ENCODE measurements at regions not wholly inside any gene's neighbourhood (a gene's known extent, or its start where the extent isn't known, plus 50 kb on each side); places are given as distances from the start of the nearest gene placed in this dataset.
"Not testable (repeated sequence)": the region's sequence is repeated elsewhere in the genome, so short reads cannot be mapped to it uniquely, and the experiment has no call there.

DNA sequence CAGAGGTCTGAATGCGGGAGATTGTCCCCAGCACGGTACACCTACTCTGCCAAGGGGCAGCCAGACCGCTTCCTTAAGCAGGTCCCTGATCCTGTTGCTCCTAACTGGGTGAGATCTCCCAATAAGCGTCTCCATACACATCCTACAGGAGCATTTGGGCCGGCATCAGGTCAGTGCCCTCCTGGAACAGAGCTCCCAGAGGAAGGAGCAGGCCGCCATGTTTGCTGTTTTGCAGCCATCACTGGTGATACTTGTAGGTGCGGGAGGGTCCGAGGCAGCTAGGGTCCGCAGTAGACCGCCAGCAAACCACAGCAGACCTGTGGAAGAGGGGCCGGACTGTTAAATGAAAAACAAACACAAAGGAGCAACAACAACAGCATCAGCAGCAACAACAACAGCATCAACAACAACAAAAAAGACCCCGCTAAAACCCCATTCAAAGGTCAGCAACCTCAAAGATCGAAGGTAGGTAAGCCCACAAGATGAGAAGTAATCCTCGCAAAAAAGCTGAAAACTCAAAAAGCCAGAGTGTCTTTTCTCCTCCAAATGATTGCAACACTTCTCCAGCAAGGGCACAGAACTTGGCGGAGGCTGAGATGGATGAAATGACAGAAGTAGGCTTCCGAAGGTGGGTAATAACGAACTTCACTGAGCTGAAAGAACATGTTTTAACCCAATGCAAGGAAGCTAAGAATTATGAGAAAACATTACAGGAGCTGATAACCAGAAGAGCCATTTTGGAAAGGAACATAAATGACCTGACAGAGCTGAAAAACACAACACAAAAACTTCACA, 79.0 kb upstream of the CDH7 start:
- Mint-ChIP-seq H3K27ac (no peak overlapping the region), H3K4me3 (no peak overlapping the region), H3K4me1 (no peaks in the 10 kb centered on the region), H3K36me3 (ENCODE audit: low read depth) (no peaks in the 10 kb centered on the region), H3K9me3 (peaks cover 3% of the 10 kb centered on the region), H3K27me3 (no peaks in the 10 kb centered on the region)
- ChIA-PET CTCF (interaction anchor here (0.6 kb wide), 1 partner anchor 16 kb away, joined by 3 read pairs; no protein-coding TSS in a partner anchor), POLR2A (no interaction called here)
- DNase-seq, result no peak

DNA sequence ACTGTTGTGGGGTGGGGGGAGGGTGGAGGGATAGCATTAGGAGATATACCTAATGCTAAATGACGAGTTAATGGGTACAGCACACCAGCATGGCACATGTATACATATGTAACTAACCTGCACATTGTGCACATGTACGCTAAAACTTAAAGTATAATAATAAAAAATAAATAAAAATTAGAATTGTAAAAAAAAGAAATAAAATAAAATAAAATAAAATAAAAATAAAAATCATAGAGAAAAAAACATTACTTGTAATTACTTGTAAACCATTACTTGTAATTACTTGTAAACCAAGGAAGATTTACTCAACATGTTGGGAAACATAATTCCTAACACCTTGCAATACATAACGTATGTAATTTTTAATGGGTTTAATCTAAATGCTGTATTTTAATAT, 80.7 kb upstream of the CDH7 start:
- H3K36me3 Mint-ChIP-seq (ENCODE audit: low read depth); H3K4me3 Mint-ChIP-seq; H3K4me1 Mint-ChIP-seq; POLR2A ChIA-PET; CTCF ChIA-PET; H3K27me3 Mint-ChIP-seq; DNase-seq; H3K9me3 Mint-ChIP-seq; H3K27ac Mint-ChIP-seq: not testable (repeated sequence)

DNA sequence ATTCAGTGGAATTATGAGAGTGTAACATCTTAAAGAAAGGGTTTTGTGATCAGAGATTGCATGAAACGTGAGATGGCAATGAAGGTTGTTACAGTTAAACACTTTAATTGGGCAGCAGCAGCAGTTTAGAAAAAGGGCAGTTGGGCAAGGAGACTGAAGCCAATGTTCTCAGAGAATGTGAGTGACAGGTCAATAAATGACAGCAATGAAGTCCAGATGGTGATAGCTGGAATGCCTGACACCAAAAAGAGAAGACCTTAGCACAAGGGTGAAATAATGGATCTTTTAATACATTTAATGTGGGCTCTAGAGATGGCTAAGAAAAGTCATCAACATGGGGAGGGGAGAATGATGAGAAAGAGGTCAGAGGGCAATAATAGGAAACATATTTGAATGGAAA, 89.4 kb upstream of the CDH7 start:
- H3K27ac Mint-ChIP-seq, result no peak overlapping the region
- H3K4me3 Mint-ChIP-seq, result no peak overlapping the region
- ChIA-PET POLR2A (no interaction called here), CTCF (no interaction called here)
- H3K27me3 Mint-ChIP-seq, result no peaks in the 10 kb centered on the region
- DNase-seq, result no peak
- no peaks in the 10 kb centered on the region for H3K4me1 Mint-ChIP-seq
- no peaks in the 10 kb centered on the region for H3K36me3 Mint-ChIP-seq (ENCODE audit: low read depth)
- H3K9me3 Mint-ChIP-seq, result peaks cover 9% of the 10 kb centered on the region

DNA sequence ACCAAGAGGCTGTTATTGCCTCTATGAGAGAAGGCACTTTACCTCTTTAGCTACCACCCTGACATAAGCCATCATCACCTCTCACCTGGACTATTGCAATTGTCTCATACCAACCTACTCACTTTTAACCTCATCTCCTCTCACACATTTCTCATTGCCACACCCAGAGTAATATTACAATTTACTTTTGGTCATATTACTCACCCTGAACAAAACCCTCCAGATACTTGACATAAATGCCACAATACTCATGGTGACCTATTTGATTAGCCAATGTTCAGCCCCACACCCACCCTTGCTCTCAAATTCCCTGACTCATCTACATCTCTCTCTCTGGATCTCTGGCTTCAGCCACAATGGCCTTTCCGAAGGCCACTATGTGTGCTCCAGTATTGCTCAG, 90.9 kb upstream of the CDH7 start:
- Mint-ChIP-seq H3K4me1 (no peaks in the 10 kb centered on the region), H3K27ac (no peak overlapping the region), H3K4me3 (no peak overlapping the region), H3K36me3 (ENCODE audit: low read depth) (no peaks in the 10 kb centered on the region), H3K27me3 (no peaks in the 10 kb centered on the region), H3K9me3 (peaks cover 9% of the 10 kb centered on the region)
- POLR2A ChIA-PET, result no interaction called here
- CTCF ChIA-PET, result no interaction called here
- DNase-seq, result no peak

DNA sequence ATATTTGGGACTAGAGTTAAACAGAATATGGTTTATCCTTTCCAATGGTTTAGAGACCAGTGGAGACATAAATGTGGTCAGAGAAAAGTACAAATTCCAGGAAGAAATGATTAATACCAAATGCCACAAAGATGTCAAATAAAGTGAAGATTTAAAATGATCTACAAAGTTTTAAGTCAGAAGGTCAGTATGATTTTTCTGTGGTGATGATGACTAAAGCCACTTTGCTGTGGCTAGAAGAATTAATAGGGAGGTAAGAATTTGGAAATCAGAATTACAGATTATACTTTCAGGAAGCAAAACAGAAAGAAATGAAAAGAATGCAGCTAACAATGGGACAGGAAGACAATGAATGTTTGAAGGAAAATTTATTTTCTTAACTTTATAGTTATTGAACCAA, 91.5 kb upstream of the CDH7 start:
- DNase-seq, result no peak
- CTCF ChIA-PET, result no interaction called here
- POLR2A ChIA-PET, result no interaction called here

DNA sequence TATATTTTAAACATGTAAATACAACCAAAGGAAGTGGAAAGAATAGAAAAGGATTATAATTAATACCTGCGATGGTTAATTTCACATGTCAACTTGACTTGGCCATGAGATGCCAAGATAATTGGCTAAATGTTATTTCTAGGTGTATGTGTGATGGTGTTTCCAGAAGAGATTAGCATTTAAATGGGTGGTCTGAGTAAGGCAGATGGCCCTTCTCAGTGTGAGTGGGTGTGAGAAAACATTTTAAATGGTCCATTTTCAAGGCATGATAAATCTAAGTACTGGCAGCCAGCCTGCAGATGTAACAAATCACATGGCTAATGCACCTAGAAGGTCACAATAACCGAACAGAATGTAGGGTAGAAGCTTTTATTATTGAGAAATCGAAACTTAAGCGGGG, 99.6 kb upstream of the CDH7 start:
- H3K4me3 Mint-ChIP-seq, result no peak overlapping the region

More for the DNA sequence above, 91.5 kb upstream of the CDH7 start:
- H3K27ac Mint-ChIP-seq, result no peak overlapping the region
- no peaks in the 10 kb centered on the region for H3K4me1 Mint-ChIP-seq
- H3K9me3 Mint-ChIP-seq, result peaks cover 9% of the 10 kb centered on the region
- no peak overlapping the region for H3K4me3 Mint-ChIP-seq
- no peaks in the 10 kb centered on the region for H3K27me3 Mint-ChIP-seq
- H3K36me3 Mint-ChIP-seq (ENCODE audit: low read depth), result no peaks in the 10 kb centered on the region

DNA sequence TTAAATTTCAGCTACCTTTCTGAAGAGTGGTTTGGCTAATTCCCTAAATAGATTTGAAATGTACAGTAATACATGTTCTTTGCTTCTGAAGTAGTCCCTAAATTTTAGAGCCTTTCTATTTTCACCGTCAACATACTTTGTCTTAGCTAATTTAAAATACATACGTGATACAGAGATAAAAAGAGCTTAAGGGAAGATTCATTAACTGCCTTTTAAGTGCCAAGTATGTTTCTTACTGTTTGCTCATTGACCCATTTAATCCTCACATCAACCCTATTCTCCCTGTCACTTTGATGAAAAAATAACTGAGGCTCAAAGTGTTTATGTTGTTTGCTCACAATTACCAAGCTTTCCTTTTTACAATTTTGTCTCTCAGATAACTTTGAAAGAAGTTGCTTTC, 118.6 kb upstream of the CDH7 start:
- no peaks in the 10 kb centered on the region for H3K4me1 Mint-ChIP-seq
- H3K9me3 Mint-ChIP-seq, result peaks cover 2% of the 10 kb centered on the region
- H3K4me3 Mint-ChIP-seq, result no peak overlapping the region
- ChIA-PET POLR2A (no interaction called here), CTCF (no interaction called here)
- H3K27ac Mint-ChIP-seq, result no peak overlapping the region
- H3K36me3 Mint-ChIP-seq (ENCODE audit: low read depth), result no peaks in the 10 kb centered on the region
- no peaks in the 10 kb centered on the region for H3K27me3 Mint-ChIP-seq
- DNase-seq, result no peak

More for the DNA sequence above, 99.6 kb upstream of the CDH7 start:
- CTCF ChIA-PET, result no interaction called here
- Mint-ChIP-seq H3K4me1 (no peaks in the 10 kb centered on the region), H3K9me3 (no peaks in the 10 kb centered on the region), H3K27ac (no peak overlapping the region), H3K36me3 (ENCODE audit: low read depth) (no peaks in the 10 kb centered on the region), H3K27me3 (no peaks in the 10 kb centered on the region)
- DNase-seq, result no peak
- POLR2A ChIA-PET, result no interaction called here

DNA sequence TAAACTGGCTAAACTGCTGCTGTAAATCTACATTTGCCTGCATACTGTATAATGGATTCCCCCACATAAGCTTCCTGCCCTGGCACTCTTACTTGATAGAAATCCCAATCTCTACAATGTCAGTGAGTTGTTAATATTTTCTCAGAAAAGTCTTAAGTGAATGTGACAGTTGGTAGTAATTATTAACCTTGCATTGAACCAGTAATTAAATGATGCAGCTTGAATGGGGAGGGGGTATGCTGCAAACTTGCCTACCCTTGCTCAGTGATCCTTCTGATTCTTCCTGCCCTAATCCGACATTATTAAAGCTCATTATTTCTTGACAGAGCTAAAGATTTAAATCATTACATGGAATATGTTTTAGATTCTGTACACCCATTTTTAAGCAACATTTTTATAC, 119.0 kb upstream of the CDH7 start:
- POLR2A ChIA-PET, result no interaction called here
- Mint-ChIP-seq H3K4me1 (no peaks in the 10 kb centered on the region), H3K9me3 (peaks cover 2% of the 10 kb centered on the region), H3K4me3 (no peak overlapping the region), H3K36me3 (ENCODE audit: low read depth) (no peaks in the 10 kb centered on the region), H3K27me3 (no peaks in the 10 kb centered on the region), H3K27ac (no peak overlapping the region)
- CTCF ChIA-PET, result no interaction called here
- no peak for DNase-seq

DNA sequence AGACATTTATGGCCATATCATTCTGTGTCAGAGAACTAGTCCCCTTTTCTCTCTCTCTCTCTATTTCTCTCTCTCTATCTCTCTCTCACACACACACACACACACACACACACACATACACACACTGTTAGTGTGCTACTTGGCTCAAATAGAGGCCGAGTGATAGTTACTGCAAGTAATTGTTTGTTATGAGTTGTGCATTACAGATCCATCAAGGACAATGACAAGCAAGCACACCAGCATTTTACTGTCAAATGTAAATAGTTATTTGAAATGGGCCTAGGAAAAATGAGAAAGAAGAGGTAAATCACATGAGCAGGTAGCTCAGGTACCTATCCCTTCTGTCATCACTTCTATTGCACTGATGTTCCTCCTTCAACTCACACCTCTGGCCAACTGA, 122.4 kb upstream of the CDH7 start:
- H3K36me3 Mint-ChIP-seq (ENCODE audit: low read depth), result no peaks in the 10 kb centered on the region
- H3K9me3 Mint-ChIP-seq, result peaks cover 2% of the 10 kb centered on the region
- H3K27ac Mint-ChIP-seq, result no peak overlapping the region
- ChIA-PET CTCF (interaction anchor here (1.6 kb wide), 1 partner anchor 13 kb away, joined by 3 read pairs; no protein-coding TSS in a partner anchor), POLR2A (no interaction called here)
- H3K4me3 Mint-ChIP-seq, result no peak overlapping the region
- H3K4me1 Mint-ChIP-seq, result no peaks in the 10 kb centered on the region
- DNase-seq, result no peak
- H3K27me3 Mint-ChIP-seq, result no peaks in the 10 kb centered on the region

DNA sequence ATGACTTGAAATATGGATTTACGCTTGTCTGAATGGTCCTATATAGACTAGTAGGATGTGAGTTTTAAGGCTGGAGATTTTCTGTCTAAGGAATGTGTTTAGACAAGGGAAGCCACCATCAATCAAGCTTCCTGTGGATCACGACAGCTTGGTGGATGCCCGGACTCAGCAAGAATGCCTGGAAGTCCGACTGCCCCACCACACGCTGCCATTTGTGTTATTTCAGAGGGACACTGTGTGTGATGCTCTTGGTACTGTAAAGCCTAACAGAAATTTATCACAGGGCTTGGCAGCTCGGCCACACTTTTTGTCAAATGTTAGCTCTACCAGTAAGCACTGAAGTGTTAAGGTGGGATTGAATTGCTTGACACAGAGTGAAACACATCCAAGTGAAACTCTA, 127.1 kb upstream of the CDH7 start:
- Mint-ChIP-seq H3K27me3 (no peaks in the 10 kb centered on the region), H3K27ac (no peak overlapping the region), H3K36me3 (ENCODE audit: low read depth) (no peaks in the 10 kb centered on the region), H3K4me1 (no peaks in the 10 kb centered on the region), H3K4me3 (no peak overlapping the region), H3K9me3 (peaks cover 5% of the 10 kb centered on the region)
- DNase-seq, result no peak
- ChIA-PET CTCF (no interaction called here), POLR2A (no interaction called here)

DNA sequence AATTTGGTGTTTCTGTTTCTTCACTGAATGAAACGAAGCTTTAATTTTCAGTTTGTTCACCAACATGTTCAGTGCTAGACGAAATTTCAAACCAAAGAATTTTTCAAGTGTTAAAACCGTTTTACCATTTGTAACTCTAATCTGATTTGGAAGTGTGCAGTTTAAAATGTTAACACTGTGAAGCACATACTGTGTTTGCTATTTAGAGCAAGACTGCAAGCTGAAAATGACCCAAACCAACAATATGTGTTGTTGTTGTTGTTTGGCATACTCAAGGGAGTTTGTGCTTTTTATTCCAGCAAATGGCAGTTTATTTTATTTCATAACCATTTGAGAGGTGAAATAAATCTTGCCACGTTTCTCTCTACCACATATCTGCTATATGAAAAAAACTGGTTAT, 128.4 kb upstream of the CDH7 start:
- ChIA-PET POLR2A (no interaction called here), CTCF (no interaction called here)
- H3K4me1 Mint-ChIP-seq, result no peaks in the 10 kb centered on the region
- no peaks in the 10 kb centered on the region for H3K27me3 Mint-ChIP-seq
- H3K36me3 Mint-ChIP-seq (ENCODE audit: low read depth), result no peaks in the 10 kb centered on the region
- DNase-seq, result no peak
- no peak overlapping the region for H3K27ac Mint-ChIP-seq
- no peak overlapping the region for H3K4me3 Mint-ChIP-seq
- H3K9me3 Mint-ChIP-seq, result peaks cover 5% of the 10 kb centered on the region

DNA sequence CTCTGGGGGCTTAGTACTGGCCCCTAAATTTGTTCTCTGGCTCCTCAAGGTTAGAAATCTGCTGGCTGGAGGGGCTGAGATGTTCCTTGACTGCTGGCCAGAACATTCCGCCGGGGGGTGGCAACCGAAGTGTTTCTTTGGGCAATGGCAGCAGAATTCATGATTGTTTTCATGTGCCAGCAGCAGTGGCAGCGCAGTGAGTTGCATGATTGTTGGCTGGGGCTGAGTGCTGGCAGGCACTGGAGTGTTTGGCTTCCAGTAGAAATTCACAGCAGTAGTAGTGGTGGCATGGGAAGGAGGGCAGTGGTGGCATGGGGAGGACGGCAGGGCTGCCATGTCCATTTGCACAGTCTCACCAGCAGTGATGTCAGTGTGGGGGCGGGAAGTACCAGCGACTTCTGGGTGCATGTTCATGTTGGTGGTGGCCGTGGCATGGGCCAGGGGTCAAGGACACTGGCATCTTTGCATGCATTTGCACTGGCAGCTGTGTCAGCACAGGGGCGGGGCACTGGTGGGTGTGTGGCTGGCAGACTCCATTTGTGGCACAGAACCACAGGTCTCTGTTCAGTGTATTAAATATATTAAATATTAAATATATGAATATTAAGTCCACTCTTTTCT, 130.6 kb upstream of the CDH7 start:
- no peaks in the 10 kb centered on the region for H3K4me1 Mint-ChIP-seq
- DNase-seq, result no peak
- H3K27ac Mint-ChIP-seq, result no peak overlapping the region
- H3K36me3 Mint-ChIP-seq (ENCODE audit: low read depth), result no peaks in the 10 kb centered on the region
- no peaks in the 10 kb centered on the region for H3K27me3 Mint-ChIP-seq
- CTCF ChIA-PET, result no interaction called here
- POLR2A ChIA-PET, result no interaction called here
- peaks cover 5% of the 10 kb centered on the region for H3K9me3 Mint-ChIP-seq
- no peak overlapping the region for H3K4me3 Mint-ChIP-seq

DNA sequence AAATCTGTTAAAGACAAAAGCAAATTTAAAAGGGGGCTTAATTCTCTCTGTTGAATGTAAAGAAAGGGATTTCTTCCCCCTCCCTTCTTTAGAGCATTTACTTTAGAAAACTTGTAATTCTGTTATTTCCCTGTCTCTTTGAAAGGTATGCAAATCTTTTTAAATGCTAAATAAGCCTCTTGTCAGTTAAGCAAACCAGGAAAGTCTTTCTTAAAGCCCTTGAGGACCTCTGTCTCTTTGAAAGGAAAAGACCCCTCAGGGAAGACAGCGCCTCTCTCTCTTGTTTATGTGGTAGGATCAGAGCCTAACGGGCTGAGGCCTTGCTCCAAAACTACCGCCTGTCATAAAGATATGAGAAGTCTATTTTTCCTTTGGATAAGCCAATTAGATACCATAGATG, 139.9 kb upstream of the CDH7 start:
- Mint-ChIP-seq H3K36me3 (ENCODE audit: low read depth) (no peaks in the 10 kb centered on the region), H3K4me3 (no peak overlapping the region), H3K27me3 (no peaks in the 10 kb centered on the region), H3K9me3 (peaks cover 5% of the 10 kb centered on the region), H3K4me1 (no peaks in the 10 kb centered on the region), H3K27ac (no peak overlapping the region)
- ChIA-PET POLR2A (no interaction called here), CTCF (no interaction called here)
- no peak for DNase-seq

DNA sequence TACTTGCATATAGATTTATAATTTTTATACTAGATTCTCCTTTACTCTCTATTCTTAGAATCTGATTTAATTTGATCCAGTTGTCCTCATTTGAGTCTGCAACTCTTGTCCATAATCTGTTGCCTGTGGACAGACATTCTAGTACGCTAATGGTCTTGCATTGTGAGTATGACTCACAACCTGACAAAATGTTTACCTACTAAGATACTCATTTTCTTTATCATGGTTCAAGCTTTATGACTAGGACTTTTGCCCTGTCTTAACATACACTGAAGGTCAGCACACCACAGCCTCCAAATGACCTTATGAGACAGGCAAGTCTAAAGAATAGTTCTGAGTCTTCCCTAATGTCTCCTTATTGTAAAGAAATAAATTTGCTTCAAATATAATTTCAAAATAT, 142.3 kb upstream of the CDH7 start:
- Mint-ChIP-seq H3K27ac (no peak overlapping the region), H3K4me1 (no peaks in the 10 kb centered on the region), H3K36me3 (ENCODE audit: low read depth) (no peaks in the 10 kb centered on the region), H3K4me3 (no peak overlapping the region), H3K27me3 (no peaks in the 10 kb centered on the region), H3K9me3 (peaks cover 9% of the 10 kb centered on the region)
- no peak for DNase-seq
- ChIA-PET POLR2A (no interaction called here), CTCF (no interaction called here)

Measured in activated CD4-positive, alpha-beta T cell treated with anti-CD3 and anti-CD28 coated beads, Interleukin-2, amount 10 ng/mL, durations not matched to agents 7 days and 5 days (primary cell).